Retinal pigment epithelial cell (primary cell): ENCODE measurements at regions not wholly inside any gene's neighbourhood (a gene's known extent, or its start where the extent isn't known, plus 50 kb on each side); places are given as distances from the start of the nearest gene placed in this dataset.

ENCODE experiments used
- DNase-seq: peaks from one replicate; pipeline ENCODE4 v3.0.0-alpha.2; 2010; ENCODE audit warnings: low read depth
- H3K4me3 ChIP-seq: 2 replicates; pipeline ENCODE4 v1.5.1; 2011; ENCODE audit warnings: mild to moderate bottlenecking, low read length, control low read depth, moderate library complexity
- TF ChIP-seq, protein P1 (sequence below): conservative IDR thresholded peaks from 2 replicates; pipeline ENCODE4 v1.5.1; 2011; ENCODE audit warnings: low read depth, low read length, control low read depth, inconsistent platforms

DNA sequence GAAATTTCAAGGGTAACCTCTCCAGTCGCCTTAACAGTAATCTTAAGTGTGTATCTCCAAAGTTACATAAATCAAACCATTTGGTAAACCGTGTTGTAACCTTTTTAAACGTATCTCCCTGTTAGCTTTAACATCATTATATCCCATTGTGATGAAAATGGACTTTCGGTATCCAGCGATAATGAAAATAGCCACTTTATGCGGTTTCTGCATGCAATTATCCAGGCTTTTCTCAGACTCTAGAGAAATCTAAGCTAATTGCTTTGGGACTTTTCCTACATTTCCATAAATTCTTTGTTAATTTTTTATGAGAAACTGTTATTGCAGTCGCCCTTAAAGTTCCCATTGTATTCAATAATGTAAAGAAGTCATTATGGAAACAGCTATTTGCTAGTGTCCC is 170.7 kb downstream of the ZNF608 start:
- DNase-seq = no peak
- H3K4me3 ChIP-seq = no peak overlapping the region
- TF ChIP-seq, protein P1, sequence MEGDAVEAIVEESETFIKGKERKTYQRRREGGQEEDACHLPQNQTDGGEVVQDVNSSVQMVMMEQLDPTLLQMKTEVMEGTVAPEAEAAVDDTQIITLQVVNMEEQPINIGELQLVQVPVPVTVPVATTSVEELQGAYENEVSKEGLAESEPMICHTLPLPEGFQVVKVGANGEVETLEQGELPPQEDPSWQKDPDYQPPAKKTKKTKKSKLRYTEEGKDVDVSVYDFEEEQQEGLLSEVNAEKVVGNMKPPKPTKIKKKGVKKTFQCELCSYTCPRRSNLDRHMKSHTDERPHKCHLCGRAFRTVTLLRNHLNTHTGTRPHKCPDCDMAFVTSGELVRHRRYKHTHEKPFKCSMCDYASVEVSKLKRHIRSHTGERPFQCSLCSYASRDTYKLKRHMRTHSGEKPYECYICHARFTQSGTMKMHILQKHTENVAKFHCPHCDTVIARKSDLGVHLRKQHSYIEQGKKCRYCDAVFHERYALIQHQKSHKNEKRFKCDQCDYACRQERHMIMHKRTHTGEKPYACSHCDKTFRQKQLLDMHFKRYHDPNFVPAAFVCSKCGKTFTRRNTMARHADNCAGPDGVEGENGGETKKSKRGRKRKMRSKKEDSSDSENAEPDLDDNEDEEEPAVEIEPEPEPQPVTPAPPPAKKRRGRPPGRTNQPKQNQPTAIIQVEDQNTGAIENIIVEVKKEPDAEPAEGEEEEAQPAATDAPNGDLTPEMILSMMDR = no peak

DNA sequence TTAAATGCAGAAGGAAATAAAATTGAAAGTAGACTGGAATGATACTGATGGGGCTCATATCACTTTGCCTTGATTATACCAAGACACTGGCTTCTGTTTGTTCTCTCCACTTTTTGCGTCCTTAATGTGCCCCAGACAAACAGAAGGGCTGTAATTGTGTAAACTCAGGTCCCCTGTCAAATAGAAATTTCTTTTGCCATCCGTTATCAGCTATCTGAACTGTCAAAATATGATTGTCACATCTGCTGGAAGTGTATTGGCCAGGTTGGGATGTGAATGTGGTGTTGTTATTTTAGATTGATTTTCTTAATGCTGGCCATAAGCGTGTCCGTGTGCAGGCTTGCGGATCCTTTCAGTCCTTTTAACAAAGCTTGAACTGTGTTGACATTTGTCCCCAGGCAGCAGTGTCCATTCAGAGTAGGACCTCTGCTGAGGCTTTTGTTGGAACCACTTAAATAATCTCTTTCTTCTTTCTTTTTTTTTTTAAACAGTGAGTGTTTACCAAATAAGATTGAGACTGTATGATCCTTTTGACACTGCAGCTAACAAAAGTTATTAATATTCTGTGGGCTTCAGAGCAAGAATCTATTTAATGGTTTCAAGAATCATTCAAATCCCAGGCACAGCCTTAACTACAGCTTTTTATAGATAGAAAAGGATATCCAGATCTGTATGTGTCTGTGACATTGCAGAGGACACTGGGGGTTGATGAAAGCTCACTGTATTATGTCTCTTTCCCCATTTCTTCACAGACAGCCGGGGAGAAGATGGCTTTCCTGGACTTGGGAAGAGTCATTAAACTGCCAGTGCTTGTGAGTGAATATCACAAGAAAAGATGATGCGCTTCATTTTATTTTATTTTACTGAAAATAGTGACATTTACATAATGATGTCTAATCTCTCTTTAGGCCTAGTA is 171.7 kb downstream of the ZNF608 start:
- TF ChIP-seq, protein P1 = no peak
- no peak overlapping the region for H3K4me3 ChIP-seq
- no peak for DNase-seq

DNA sequence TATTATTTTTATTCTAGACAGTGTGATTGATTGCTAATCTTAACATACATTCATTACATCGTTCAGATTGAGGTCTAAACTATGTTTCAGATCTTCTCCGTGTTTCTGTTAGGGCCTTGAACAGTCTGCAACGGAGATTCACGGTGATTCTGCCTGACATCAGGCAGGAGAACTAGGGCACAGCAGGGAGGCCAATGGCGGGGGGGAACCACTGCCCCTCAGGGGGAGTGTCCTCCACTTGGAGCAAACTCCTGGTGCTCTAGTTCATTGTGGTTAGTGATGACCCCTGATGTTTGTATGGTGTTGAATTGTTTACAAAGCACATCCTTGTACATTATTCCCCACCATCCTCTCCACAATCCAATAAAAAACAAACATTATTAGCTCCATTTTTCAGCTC is 173.5 kb downstream of the ZNF608 start:
- H3K4me3 ChIP-seq = no peak overlapping the region
- no peak for DNase-seq
- TF ChIP-seq, protein P1 = no peak

DNA sequence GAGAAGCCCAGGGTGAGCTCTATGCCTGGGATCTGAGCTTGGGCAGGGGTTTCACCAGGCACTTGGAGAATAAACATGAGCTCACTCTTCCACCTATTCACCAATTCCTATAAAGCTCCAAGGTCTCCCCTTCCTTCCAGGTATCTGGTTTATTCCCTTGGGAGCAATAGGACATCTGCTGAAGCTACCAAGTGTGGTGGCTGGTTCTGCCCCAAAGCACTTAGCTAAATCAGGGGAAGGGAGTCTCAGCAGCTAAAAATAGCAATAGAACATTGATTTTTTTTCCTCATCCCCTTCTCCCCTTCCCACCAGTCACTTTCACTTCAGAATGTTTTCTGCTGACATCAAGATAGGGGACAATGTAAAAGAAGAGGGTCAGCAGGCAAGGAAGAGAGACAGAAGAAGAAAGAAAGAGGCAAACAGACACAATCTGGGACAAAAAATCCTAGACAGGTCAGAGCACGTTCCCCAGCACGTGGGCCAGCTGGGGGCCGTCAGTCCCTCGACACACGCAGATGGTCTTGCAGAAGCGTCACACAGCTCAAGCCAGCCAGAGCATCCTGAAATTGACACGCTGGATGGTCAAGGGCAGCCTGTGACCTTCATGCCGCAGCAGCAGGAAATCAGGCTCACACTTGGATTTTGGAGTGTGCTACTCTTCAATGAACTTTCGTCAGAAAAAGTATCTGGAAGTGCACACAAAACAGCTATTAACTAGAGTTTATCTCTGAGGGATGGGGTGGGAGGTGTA is 176.0 kb downstream of the ZNF608 start:
- no peak for DNase-seq
- H3K4me3 ChIP-seq = no peak overlapping the region
- TF ChIP-seq, protein P1 = no peak

DNA sequence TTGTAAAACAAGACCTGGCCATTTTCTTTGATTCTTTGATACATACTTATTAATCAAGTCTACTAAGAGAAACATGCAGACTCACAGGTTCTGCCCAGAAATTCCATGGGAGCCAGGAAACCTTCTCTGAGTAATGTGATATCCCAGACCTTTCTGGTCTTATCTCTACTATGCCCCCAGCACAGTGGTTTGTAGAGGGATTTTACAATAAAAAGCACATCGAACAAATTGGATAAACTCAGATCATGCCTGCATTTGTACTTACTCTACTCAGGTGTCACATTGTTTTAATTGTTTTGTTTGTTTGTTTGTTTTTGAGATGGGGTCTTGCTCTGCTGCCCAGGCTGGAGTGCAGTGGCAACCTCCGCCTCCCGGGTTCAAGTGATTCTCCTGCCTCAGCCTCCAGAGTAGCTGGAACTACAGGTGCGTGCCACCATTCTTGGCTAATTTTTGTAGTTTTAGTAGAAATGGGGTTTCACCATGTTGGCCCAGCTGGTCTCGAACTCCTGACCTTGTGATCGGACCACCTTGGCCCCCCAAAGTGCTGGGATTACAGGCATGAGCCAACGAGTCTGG is 179.5 kb downstream of the ZNF608 start:
- no peak for DNase-seq
- TF ChIP-seq, protein P1 = no peak
- no peak overlapping the region for H3K4me3 ChIP-seq

DNA sequence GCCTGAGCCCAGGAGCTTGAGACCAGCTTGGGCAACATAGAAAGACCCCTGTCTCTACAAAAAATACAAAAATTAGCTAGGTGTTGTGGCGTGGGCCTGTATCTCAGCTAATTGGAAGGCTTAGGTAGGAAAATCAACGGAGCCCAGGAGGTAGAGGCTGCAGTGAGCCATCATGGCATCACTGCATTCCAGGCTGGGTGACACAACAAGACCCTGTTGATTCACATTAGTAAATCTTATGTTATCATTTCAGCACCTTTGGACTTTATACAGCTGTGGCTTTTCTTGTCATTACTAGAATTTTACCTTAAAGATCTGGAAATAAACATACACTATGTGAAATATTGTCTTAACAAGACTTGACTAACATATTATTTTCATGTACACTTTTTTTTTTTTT is 185.0 kb downstream of the ZNF608 start:
- TF ChIP-seq, protein P1 = no peak
- no peak overlapping the region for H3K4me3 ChIP-seq
- no peak for DNase-seq
